ENCODE measurements at regions not wholly inside any gene's neighbourhood (a gene's known extent, or its start where the extent isn't known, plus 50 kb on each side); places are given as distances from the start of the nearest gene placed in this dataset.

DNA sequence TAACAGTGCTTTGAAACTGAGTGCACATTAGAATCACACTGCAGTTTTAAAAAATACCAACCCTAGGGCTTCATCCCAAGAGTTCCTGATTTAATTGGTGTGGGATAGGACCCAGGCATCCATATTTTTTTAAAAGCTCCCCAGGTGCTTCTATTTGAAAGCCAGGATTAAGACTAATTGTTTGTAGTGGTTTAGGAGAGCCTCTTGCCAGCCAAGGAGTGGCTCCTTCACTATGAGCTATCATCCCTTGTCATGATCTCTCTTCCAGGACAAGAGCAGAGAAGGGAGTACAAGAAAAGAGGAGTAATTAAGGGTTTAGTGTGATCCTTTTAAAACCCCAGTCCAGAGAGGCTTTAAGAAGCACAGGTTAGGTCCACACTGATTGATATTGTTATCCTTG, 178.0 kb downstream of the CAND1 start:
- no peak for ATAC-seq (ENCODE audit: poor library complexity)
- intact Hi-C loops (cut with DNase I), result loop anchor here (10.0 kb wide), 1 partner anchor 78 kb away; no protein-coding TSS in a partner anchor
- DNase-seq, result no peak

DNA sequence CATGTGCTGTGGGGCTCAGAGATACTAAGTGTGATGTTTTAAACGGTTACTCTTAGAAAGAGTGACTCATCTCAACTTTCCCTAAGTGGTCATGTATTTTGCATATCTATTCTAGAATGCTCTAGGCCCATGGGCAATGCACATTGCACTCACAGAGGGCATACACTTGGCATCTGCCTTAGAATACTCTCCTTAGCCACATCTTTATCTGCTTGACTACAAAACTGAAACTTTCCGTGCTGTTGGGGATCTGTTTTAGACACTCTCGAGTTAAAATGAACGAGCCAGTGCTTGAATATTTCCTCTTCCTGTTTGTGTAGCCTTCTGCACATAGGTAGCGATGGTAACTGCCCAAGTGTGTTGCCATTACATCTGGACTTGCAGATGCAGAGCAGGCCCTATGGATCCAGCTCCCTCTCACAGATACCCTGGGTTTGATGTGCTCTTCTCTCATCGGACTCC, 180.5 kb downstream of the CAND1 start:
- ATAC-seq (ENCODE audit: poor library complexity), result no peak
- no peak for DNase-seq
- intact Hi-C loops (cut with DNase I), result loop anchor here (10.0 kb wide), 1 partner anchor 75 kb away; no protein-coding TSS in a partner anchor

DNA sequence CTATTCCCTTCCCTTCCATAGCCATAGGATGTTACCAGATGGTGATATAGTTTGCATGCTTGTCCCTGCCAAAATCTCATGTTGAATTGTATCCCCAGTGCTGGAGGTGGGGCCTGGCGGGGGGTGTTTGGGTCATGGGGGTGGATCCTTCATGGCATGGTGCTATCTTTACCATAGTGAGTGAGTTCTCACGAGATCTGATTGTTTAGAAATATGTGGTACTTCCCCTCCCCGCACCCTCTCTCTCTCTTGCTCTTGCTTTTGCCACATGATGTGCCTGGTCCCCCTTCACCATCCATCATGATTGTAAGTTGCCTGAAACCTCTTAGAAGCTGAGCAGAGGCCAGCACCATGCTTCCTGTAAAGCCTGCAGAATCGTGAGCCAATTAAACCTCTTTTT, 181.3 kb downstream of the CAND1 start:
- no peak for ATAC-seq (ENCODE audit: poor library complexity)
- intact Hi-C loops (cut with DNase I), result no loop called here
- no peak for DNase-seq

DNA sequence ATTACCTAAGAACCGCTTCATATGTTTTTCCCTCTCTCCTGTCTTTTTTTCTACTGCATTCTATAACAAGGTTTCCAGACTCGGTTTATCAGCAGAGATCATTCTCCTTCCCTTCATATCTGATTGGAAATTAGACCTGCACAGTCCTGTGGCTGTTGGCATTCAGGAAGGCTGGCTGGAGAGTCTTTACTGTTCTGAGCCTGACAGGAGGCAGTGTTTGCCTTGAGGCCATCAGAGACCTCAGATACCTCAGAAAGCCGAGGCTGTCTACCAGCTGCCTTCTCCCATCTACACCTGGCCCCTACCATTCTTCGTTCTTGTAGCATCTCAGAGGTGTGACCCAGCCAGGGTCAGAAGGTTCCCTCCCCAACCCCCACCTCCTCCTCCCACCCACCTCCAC, 182.0 kb downstream of the CAND1 start:
- no peak for ATAC-seq (ENCODE audit: poor library complexity)
- DNase-seq, result no peak
- intact Hi-C loops (cut with DNase I), result no loop called here

DNA sequence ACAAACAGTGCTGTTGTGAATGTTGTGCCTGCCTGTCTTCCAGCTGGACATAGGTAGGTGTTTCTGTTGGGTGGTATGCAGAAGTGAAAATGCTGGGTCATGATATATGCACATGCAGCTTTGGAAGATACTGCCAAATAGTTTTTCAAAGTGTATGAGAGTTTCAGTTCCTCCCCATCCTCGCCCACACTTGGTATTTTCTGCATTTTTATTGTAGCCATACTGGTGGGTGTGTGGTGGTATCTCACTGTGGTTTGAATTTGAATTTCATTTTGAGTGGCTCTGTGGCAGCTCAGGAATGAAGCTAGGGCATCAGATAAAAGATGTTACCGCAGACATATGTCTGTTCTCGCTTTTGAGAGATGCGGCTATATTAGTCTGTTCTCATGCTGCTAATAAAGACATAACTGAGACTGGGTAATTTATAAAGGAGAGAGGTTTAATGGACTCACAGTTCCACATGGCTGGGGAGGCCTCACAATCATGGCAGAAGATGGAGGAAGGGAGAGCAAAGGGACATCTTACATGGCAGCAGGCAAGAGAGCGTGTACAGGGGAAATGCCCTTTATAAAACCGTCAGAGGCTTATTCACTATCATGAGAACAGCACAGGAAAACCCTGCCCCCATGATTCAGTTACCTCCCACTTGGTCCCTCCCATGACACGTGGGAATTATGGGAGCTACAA, 183.1 kb downstream of the CAND1 start:
- DNase-seq, result no peak
- no peak for ATAC-seq (ENCODE audit: poor library complexity)
- intact Hi-C loops (cut with DNase I), result no loop called here

DNA sequence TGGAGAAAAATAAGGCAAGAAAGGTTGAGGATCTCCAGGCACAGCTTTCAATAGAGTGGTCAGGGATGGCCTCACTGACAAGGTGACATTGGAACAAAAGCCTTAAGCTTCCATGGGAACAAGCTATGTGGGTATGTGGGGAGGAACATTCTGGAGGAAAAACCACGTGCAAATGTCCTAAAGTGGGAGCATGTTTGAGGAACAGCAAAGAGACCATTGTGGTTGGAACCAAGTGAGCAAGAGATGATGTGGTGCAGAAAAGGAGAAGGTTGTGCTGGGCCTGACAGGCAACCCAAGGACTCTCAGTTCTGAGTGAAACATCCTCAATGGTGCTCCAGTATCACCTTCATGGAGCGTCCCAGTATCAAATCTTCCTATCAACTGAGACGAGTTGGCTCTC, 184.0 kb downstream of the CAND1 start:
- ATAC-seq (ENCODE audit: poor library complexity) (no peak), DNase-seq (no peak)
- intact Hi-C loops (cut with DNase I), result no loop called here

DNA sequence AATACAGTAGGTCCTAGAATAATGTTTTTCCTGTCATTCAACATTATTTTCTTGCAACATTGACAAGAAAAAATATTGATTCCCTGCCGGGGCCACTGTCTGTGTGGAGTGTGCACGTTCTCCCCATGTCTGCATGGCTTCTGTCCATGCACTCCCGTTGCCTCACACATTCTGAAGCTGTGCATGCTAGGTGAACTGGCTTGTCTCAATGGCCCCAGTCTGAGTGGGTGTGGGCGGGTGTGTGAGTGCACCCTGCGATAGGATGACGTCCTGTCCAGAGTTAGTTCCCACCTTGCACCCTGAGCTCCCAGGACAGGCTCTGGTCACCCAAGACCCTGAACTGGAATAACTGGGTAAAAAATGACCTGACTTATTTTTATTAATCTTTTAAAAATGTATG, 186.1 kb downstream of the CAND1 start:
- DNase-seq (peak; percentile 40), ATAC-seq (ENCODE audit: poor library complexity) (peak; percentile 42)
- intact Hi-C loops (cut with DNase I), result no loop called here

DNA sequence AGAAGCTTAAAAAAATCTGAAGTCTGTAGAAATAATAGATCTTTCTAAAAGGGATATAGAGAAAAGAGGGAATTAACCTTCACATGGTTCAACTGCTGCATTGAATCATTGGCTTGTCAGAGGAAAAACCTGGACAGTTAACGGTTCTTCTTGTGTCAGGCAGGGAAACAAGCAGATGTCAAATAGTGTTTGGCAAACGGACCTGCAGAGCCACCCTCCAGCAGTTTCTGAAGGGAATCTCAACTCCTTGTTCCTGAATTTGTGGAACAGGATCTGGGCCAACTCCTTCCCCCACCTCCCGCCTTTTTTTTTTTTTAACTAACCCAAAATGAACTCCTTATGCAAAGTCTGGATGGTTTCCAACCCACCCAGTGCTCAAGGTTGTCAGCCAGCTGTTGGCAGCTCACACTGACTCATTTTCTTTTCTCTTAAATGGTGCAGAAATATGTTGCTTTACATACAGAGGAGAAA, 187.3 kb downstream of the CAND1 start:
- peak; percentile 46 for DNase-seq

DNA sequence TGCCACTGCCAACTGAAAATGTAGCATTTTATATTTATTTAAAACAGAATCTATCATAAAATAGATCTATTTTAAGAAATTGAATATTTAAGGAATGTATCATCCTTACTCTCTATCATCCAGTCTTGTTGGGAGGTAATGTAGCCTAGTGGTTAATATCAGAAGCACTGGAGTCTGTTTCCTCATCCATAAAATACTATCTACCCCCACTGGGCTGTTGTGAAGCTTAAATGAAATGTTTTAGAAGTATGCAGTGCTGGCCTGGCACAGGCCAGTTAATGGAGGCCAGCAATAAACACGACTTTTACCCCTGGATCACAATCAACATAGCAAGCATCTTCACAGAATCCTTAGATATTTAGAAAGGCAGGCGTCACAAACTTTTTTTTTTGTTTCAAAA, 188.0 kb downstream of the CAND1 start:
- ATAC-seq (ENCODE audit: poor library complexity) (no peak), DNase-seq (no peak)
- intact Hi-C loops (cut with DNase I), result no loop called here

More for the DNA sequence above, 187.3 kb downstream of the CAND1 start:
- intact Hi-C loops (cut with DNase I), result no loop called here
- ATAC-seq (ENCODE audit: poor library complexity), result peak; percentile 65

DNA sequence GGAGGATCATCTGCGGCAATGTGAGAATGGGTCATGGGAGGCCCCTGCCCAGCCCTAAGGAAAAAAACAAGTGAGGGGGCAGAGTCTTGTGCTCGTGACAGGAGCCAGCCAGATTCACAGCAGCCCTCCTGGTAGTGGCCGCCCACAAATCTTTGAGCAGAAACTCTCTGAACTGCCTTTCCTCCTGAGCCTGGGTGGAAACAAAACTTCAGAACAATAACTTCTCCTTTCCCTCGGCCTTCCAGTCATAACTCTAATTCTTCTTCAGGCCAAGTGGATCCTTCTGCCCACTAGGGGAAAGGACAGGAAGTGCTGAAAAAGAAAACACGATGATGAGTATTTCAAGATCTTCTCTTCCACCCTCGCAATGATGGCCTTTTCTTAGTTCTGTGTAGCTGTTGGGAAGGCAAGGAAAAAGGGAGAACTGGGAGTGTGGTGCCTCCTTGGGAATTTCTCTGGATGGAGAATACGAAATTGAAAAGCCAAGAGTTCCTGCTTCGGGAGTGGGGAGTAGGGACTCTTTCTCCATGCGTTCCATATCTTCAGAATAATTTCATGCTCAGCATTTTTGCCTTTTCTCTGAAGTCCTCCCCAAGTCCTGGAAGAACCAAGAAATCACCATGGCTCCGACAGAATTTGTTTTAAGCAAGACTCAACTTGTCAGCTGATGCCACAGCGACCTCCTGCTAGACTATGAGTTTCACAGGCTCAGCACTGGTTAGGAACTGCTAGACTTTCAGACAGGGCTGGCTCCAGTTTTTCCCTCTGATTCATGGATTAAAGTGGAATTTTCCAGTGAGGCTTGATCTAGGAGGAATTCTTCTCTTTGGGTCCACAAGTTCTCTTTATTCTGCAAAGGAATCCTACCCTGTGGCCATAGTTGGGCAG, 188.9 kb downstream of the CAND1 start:
- intact Hi-C loops (cut with DNase I), result no loop called here
- peak; percentile 61 for ATAC-seq (ENCODE audit: poor library complexity)
- DNase-seq, result peak; percentile 41

DNA sequence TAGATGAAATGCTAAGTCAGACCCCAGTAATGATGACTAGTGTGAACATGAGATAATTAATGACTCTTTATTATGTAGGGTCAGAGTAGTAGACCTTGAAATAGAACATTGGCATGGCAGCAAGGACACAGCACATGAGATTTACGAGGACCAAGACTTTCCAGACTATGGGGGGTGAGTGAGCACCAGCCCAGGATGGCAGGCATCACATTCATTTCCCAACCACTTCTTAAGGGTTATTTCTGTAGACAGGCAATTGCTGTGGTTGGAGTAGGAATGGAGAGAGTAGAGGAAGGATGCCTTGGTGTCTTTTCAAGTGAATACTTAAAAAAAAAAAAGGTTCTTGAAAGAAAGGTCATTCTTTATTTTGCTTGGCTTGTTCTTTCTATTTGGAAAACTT, 189.4 kb upstream of the DYRK2 start:
- DNase-seq (no peak), ATAC-seq (ENCODE audit: poor library complexity) (no peak)
- intact Hi-C loops (cut with DNase I), result no loop called here

DNA sequence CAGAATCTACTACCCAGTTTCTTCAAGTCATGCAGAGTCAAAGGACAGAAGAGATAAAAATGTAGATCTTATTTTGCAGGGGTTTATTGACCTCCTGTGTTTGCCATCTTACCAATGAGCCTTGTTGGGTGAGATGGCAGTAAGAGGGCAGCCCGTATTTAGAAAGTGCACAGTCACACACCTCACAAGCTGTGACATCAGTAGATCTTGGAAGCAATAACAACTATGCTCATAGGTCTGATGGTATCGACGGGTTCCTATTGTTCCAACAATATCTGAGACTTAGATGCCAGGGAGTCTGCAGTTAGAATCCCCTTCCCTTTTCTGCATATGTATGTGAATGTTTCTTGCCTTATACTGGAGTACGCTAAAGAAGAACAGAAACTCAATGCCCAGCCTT, 189.0 kb upstream of the DYRK2 start:
- no peak for ATAC-seq (ENCODE audit: poor library complexity)
- no peak for DNase-seq
- intact Hi-C loops (cut with DNase I), result no loop called here

DNA sequence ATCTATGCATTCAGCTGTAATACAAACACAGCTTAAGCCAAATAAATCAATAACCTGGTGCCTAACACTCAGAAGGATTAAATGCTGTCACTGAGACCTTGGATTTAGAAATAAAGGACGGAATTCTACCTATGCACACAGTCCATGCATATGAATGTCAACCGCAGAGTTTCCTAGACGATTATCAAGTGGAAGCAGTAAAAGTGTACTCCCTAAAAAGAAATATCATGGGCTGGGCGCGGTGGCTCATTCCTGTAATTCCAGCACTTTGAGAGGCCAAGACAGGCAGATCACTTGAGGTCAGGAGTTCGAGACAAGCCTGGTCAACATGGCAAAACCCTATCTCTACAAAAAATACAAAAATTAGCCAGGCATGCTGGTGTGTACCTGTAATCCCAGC, 188.2 kb upstream of the DYRK2 start:
- DNase-seq, result no peak
- no peak for ATAC-seq (ENCODE audit: poor library complexity)
- intact Hi-C loops (cut with DNase I), result no loop called here

DNA sequence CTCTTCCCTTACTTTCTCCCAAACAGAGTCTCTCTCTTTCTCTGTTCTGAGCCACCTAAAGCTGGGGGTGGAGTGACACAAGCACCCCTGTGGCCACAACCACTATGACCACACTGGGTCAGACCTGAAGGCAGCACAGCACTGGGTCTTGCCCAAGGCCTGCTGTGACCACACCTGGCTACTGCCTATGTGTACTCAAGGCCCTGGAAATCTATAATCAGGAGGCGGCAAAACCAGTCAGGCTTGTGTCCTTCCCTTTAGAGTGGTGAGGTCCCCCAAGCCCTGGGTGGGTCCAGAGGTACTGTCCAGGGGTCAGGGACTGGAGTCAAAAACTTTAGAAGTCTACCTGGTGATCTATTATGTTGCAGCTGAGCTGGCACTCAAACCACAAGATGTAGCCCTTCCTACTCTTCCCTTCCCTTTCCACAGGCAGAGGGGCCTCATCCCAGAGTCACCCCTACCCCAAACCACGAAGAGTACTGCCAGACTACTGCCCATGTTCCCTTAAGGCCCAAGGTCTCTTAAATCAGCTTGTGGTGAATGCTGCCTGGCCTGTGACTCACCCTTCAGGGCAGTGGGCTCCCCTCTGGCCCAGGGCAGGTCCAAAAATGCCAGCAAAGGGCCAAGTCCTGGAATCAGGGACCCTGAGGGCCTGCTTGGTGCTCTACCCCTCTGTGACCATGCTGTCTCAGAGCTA, 179.8 kb upstream of the DYRK2 start:
- no peak for ATAC-seq (ENCODE audit: poor library complexity)
- DNase-seq, result no peak
- intact Hi-C loops (cut with DNase I), result no loop called here

DNA sequence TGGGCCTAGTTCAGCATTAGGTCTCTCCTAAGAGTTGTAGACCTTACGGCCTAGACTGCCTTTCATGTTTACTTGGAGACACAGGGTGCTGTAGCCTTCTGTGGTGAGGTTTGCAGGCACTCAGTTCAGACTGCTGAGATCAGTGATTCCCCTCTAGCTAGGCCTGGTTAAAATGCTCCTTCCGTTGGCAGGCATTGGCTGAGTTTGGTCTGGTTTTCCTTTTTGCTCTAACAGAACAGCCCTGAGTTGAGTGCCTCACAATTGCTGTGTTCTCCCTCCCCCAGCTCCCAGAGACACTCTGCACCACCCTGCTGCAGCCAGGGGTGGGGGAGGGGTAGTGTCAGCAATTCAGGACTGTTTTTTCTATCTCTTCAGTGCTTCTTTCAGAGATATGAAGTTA, 178.9 kb upstream of the DYRK2 start:
- DNase-seq, result peak; percentile 43
- intact Hi-C loops (cut with DNase I), result no loop called here
- no peak for ATAC-seq (ENCODE audit: poor library complexity)

DNA sequence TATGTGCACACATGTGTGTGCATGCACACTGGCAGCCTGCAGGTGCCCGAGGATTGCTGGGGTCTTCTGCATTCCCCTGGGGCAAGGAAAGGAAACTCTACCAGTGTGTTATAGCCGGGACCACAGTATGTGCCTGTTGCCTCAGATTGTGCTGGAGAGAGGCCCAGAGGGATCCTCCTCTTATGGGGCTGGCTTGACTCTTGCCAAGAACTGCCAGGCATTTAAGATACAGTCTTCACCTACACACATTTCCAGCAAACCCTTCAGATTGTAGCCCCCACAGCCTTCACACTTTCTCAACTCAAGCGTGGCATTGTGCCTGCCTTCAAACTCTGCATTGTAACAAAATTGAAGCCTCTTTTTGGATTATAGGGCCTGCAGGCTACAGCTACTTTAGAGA, 176.7 kb upstream of the DYRK2 start:
- intact Hi-C loops (cut with DNase I), result no loop called here
- DNase-seq (peak; percentile 46), ATAC-seq (ENCODE audit: poor library complexity) (peak; percentile 86)

DNA sequence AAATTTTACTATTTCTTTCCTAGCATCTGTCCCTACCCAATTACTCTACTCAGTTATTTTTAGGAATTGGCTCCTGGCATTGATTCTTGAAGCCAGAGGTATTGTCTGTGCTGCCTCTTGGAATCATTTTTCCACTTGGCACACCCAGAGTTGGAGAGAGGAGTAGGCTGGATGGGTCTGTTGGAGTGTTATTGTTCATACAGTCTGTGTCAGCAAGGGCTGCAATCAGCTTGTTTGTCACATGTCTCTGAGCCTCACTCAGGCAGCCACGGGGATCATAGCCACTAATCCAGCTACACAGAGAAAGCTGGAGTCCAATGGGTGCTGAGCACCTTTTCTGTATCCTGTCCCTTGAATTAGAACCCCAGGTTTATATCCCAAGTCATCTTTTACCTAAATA, 176.0 kb upstream of the DYRK2 start:
- intact Hi-C loops (cut with DNase I), result no loop called here
- ATAC-seq (ENCODE audit: poor library complexity), result peak; percentile 97
- DNase-seq, result peak; percentile 47

DNA sequence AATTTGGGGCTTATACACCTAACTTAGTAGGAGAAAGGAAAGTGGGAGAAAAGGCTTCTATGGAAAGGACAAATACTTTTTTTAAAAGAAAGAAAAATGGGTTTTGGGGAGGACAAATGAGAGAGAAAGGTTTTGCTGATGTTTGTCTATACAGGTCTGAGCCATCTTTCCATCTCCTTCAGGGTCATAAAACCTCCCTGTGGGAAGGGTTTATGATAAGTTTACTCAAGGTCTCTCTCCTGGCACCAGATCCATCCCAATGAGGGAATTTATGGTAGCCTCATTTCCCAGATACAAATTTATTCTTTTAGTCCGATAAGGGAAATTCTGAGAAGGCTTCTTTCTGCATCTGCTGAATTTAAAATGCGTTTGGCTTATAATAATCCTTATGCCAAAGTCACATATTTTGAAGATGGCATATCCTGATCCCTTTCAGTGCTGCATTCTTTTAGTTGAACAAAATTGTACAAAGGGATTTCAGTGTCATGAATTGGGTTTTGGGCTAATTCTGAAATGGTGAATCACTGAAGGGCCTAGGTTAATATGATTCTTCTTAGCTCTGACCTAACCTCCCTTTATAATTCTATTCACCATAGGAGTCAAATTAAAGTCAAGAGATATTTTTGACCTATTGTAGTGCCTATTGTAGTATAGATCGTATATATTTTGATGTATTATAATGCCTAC, 173.5 kb upstream of the DYRK2 start:
- no peak for ATAC-seq (ENCODE audit: poor library complexity)
- intact Hi-C loops (cut with DNase I), result no loop called here
- no peak for DNase-seq

DNA sequence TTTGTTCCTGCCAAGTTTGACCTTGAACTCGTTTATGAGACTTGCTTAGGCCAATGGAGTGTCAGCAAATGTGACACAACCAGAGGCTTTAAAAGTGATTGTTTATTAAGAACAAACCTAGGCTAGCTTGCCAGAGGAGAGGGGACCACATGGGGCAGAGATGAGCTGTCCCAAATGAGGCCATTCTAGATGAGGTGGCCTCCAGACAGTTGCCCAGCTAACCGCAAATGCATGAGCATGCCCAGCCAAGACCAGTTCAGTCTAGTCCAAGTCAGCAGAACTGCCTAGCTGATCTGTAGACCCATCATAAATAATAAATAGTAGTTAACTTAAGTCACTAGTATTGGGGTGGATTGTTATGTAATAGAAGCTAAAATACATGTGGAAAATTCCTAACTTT, 172.8 kb upstream of the DYRK2 start:
- ATAC-seq (ENCODE audit: poor library complexity), result no peak
- DNase-seq, result no peak
- intact Hi-C loops (cut with DNase I), result no loop called here

Data from Right ventricle myocardium superior (tissue), 1 donor.